ENCODE measurements at regions not wholly inside any gene's neighbourhood (a gene's known extent, or its start where the extent isn't known, plus 50 kb on each side); places are given as distances from the start of the nearest gene placed in this dataset.
A peak's percentile ranks its signal among the peaks of the same experiment; 100 is the strongest.

DNA sequence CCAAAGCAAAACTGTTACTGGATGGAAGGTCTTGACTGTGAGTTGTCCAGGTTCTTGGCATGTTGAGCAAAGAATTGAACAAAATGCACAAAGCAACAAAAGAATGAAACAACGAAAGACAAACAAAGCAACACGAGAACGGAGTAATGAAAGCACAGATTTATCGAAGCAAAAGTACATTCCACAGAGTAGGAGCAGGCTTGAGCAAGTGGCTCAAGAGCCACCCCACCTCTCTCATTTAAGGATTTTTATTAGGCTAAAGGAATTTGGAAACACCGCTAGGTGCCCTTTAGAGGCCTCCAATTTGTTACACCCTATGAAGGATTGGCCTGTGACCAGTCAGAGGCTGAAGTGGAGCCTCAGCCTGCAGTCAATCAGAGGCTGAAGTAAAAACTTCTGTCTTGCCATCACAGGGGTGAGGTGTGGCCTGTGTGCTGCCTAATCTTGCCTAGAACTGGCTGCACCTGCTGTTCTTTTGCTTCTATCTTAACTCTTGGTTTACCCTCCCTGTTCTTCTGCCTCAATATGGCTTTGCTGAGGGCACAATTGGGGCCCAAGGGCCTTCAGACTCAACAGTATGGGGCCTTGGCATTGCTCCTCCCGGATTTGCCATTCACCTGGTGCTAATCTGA, 59.4 kb upstream of the FTH1 start:
- TF ChIP-seq NFRKB (IDR thresholded peaks at IDR 0.05), result no peak
- no peak for TF ChIP-seq HDGF (IDR thresholded peaks at IDR 0.05; ENCODE audit: borderline replicate concordance)
- TF ChIP-seq CTBP1 (IDR thresholded peaks at IDR 0.05; ENCODE audit: borderline replicate concordance), result no peak
- TF ChIP-seq FOXK2 (IDR thresholded peaks at IDR 0.05), result no peak
- no peak for TF ChIP-seq SUZ12 (IDR thresholded peaks at IDR 0.05)
- TF ChIP-seq, protein P1, sequence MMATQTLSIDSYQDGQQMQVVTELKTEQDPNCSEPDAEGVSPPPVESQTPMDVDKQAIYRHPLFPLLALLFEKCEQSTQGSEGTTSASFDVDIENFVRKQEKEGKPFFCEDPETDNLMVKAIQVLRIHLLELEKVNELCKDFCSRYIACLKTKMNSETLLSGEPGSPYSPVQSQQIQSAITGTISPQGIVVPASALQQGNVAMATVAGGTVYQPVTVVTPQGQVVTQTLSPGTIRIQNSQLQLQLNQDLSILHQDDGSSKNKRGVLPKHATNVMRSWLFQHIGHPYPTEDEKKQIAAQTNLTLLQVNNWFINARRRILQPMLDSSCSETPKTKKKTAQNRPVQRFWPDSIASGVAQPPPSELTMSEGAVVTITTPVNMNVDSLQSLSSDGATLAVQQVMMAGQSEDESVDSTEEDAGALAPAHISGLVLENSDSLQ (IDR thresholded peaks at IDR 0.05), result no peak
- TF ChIP-seq FOXA1 (IDR thresholded peaks at IDR 0.05), result no peak
- DNase-seq (ENCODE audit: extremely low spot score), result no peak
- ChIA-PET POLR2A (interaction anchor here (0.7 kb wide), 1 partner anchor 59 kb away, joined by 6 read pairs; the partner anchor contains the start of gene FTH1), CTCF (no interaction called here)

DNA sequence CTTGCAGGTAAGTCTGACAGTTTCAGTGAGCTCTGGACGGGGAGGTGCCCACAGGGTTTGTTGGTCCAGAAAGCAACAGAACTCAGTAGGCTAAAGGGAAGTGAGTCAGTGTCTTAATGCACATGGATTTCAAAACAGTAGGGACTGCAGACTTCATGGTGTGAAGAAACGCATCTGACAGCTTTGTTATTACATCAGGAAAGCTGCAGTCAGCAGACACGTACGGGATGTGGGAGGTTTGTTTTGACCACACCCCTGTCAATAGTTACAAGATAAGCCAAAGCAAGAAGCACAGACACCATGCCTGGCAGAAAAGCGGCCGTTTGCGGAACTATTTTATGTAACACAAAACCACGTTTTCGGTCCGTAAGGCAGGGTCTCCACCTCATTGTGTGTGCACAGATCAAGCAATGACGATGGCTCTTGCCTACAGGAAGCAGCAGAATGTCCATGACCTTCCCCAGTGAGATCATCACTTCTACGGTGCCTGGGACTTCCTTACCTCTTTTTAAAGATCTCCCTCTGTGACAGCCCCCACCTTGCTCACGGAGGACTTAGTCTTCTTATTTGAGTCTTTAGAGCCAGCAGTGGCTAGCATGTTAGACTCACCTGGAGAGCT, 58.2 kb upstream of the FTH1 start:
- ChIA-PET CTCF (interaction anchor here (1.8 kb wide), 1 partner anchor 56 kb away, joined by 7 read pairs; no protein-coding TSS in a partner anchor), POLR2A (interaction anchor here (0.5 to 1.7 kb wide), 6 partner anchors 11 to 61 kb away, joined by 3 to 9 read pairs (median 3); partner anchors contain the start of gene FTH1)
- peak; percentile 30 for DNase-seq (ENCODE audit: extremely low spot score)
- TF ChIP-seq NFRKB (IDR thresholded peaks at IDR 0.05), result no peak

DNA sequence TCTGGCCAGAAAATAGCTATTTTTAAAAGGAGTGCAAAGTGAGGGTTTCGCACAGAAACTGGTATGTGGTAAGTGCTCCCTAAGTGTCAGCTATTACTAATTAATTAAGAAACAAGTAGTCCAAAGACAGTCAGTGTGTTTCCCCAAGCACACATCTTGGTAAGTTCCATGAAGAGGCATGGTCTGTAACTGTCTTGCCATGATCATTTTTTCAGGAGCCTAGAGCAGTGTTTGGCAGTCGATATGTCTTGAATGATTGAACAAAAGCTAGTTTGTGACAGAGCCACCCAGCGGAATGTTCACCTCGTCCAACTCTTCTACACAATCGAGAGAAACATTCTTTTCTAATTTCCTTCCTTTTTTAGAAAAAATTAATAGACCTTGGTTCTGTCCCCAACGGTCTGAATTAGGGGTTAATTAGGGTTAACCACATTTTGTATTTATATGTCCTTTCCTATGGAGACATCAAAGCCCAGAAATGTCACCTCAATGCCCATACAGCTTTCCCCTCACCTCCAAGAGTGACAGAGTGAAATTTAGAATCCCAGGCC, 57.6 kb upstream of the FTH1 start:
- DNase-seq (ENCODE audit: extremely low spot score), result no peak
- POLR2A ChIA-PET, result interaction anchor here (0.5 to 1.7 kb wide), 5 partner anchors 10 to 130 kb away, joined by 3 to 9 read pairs (median 3); partner anchors contain the start of gene FTH1
- CTCF ChIA-PET, result interaction anchor here (0.6 to 1.8 kb wide), 2 partner anchors 57 to 75 kb away, joined by 3 to 7 read pairs; no protein-coding TSS in a partner anchor
- TF ChIP-seq SUZ12 (IDR thresholded peaks at IDR 0.05) (no peak), FOXA1 (IDR thresholded peaks at IDR 0.05) (no peak), CTBP1 (IDR thresholded peaks at IDR 0.05; ENCODE audit: borderline replicate concordance) (no peak), FOXK2 (IDR thresholded peaks at IDR 0.05) (no peak), TARDBP (IDR thresholded peaks at IDR 0.05) (no peak), BHLHE40 (IDR thresholded peaks at IDR 0.05; ENCODE audit: borderline replicate concordance) (no peak), SP1 (IDR thresholded peaks at IDR 0.05) (no peak), HDGF (IDR thresholded peaks at IDR 0.05; ENCODE audit: borderline replicate concordance) (no peak), ARNT (IDR thresholded peaks at IDR 0.05) (no peak), LEF1 (IDR thresholded peaks at IDR 0.05; ENCODE audit: borderline replicate concordance) (no peak), NFRKB (IDR thresholded peaks at IDR 0.05) (no peak), ZNF384 (IDR thresholded peaks at IDR 0.05) (no peak), FOXM1 (IDR thresholded peaks at IDR 0.05; ENCODE audit: borderline replicate concordance) (no peak), L3MBTL2 (conservative IDR thresholded peaks at IDR 0.05) (no peak), ELF4 (IDR thresholded peaks at IDR 0.05) (no peak)
- TF ChIP-seq, protein P1 (IDR thresholded peaks at IDR 0.05), result no peak

DNA sequence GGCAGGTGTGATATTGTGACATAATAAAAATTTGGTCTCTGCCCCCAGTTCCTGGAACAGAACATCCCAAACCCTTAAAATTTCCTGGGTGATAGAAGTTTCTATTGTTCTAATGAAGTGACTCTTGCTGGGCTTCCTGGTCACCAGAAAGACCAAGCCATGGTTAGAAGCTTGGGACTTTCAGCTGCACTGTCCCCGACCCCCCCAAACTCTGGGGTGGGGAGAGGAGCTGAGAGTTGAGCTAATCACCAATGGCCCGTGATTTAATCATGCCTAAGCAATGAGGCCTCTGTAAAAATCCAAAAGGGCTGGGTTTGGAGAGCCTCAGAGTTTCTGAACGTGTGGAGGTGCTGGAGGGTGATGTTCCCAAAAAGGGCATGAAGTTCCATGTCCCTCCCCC, 54.8 kb upstream of the FTH1 start:
- TF ChIP-seq ELF4 (IDR thresholded peaks at IDR 0.05) (no peak), ARNT (IDR thresholded peaks at IDR 0.05) (no peak), CTBP1 (IDR thresholded peaks at IDR 0.05; ENCODE audit: borderline replicate concordance) (no peak), HDGF (IDR thresholded peaks at IDR 0.05; ENCODE audit: borderline replicate concordance) (no peak), ZNF384 (IDR thresholded peaks at IDR 0.05) (no peak), TARDBP (IDR thresholded peaks at IDR 0.05) (no peak), L3MBTL2 (conservative IDR thresholded peaks at IDR 0.05) (no peak), BHLHE40 (IDR thresholded peaks at IDR 0.05; ENCODE audit: borderline replicate concordance) (no peak), FOXA1 (IDR thresholded peaks at IDR 0.05) (no peak), LEF1 (IDR thresholded peaks at IDR 0.05; ENCODE audit: borderline replicate concordance) (no peak), FOXK2 (IDR thresholded peaks at IDR 0.05) (no peak), NFRKB (IDR thresholded peaks at IDR 0.05) (no peak), FOXM1 (IDR thresholded peaks at IDR 0.05; ENCODE audit: borderline replicate concordance) (no peak)
- TF ChIP-seq, protein P1 (IDR thresholded peaks at IDR 0.05), result no peak
- ChIA-PET POLR2A (no interaction called here), CTCF (no interaction called here)
- DNase-seq (ENCODE audit: extremely low spot score), result no peak

DNA sequence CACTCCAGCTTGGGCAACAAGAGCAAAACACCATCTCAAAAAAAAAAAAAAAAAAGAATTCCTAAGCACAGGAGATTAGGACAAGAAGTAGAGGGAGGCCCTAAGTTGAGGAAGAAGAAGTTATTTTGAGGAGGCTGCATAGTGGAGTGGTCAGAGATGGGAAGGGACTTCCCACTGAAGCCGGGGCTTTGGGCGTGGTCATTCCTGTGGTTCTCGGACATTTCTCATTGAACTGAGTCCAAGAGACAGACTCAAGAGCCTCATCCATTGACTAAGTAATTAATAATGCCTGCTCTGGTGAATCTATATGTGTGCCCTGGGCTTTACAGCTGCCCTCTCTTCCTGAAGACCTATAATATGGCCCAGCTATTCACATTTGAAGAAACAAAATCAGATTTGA, 53.2 kb upstream of the FTH1 start:
- no peak for DNase-seq (ENCODE audit: extremely low spot score)
- CTCF ChIA-PET, result no interaction called here
- TF ChIP-seq FOXA1 (IDR thresholded peaks at IDR 0.05) (no peak), LEF1 (IDR thresholded peaks at IDR 0.05; ENCODE audit: borderline replicate concordance) (no peak), SP1 (IDR thresholded peaks at IDR 0.05) (no peak), ELF4 (IDR thresholded peaks at IDR 0.05) (no peak), SUZ12 (IDR thresholded peaks at IDR 0.05) (no peak), NFRKB (IDR thresholded peaks at IDR 0.05) (no peak), ZNF384 (IDR thresholded peaks at IDR 0.05) (no peak), CTBP1 (IDR thresholded peaks at IDR 0.05; ENCODE audit: borderline replicate concordance) (no peak), HDGF (IDR thresholded peaks at IDR 0.05; ENCODE audit: borderline replicate concordance) (no peak), FOXM1 (IDR thresholded peaks at IDR 0.05; ENCODE audit: borderline replicate concordance) (no peak), ARNT (IDR thresholded peaks at IDR 0.05) (no peak), BHLHE40 (IDR thresholded peaks at IDR 0.05; ENCODE audit: borderline replicate concordance) (no peak), TARDBP (IDR thresholded peaks at IDR 0.05) (no peak), FOXK2 (IDR thresholded peaks at IDR 0.05) (no peak), L3MBTL2 (conservative IDR thresholded peaks at IDR 0.05) (no peak)
- TF ChIP-seq, protein P1 (IDR thresholded peaks at IDR 0.05), result no peak
- POLR2A ChIA-PET, result no interaction called here
